Pons (tissue), 1 donor: ENCODE measurements at regions not wholly inside any gene's neighbourhood (a gene's known extent, or its start where the extent isn't known, plus 50 kb on each side); places are given as distances from the start of the nearest gene placed in this dataset.
"Not testable (repeated sequence)": the region's sequence is repeated elsewhere in the genome, so short reads cannot be mapped to it uniquely, and the experiment has no call there.

Source experiments
- DNase-seq: peaks from one replicate; pipeline ENCODE4 v3.0.0-alpha.2; 2016; ENCODE audit warnings: low spot score

- no peak for DNase-seq
Observed at GRCh38 chr20:30593572-30593971, 663.9 kb upstream of the DEFB115 start.

- no peak for DNase-seq
Observed at GRCh38 chr20:30594112-30594511, 663.4 kb upstream of the DEFB115 start.

- DNase-seq, result no peak
Observed at GRCh38 chr20:30595698-30596097, 661.8 kb upstream of the DEFB115 start.

- not testable (repeated sequence) for DNase-seq
Observed at GRCh38 chr20:30597429-30597828, 660.0 kb upstream of the DEFB115 start.

- DNase-seq, result no peak
Observed at GRCh38 chr20:30598460-30599230, 658.8 kb upstream of the DEFB115 start.

- no peak for DNase-seq
Observed at GRCh38 chr20:30599990-30600389, 657.5 kb upstream of the DEFB115 start.

- no peak for DNase-seq
Observed at GRCh38 chr20:30601974-30602373, 655.5 kb upstream of the DEFB115 start.

- no peak for DNase-seq
Observed at GRCh38 chr20:30602424-30602823, 655.0 kb upstream of the DEFB115 start.

- no peak for DNase-seq
Observed at GRCh38 chr20:30606990-30607389, 650.5 kb upstream of the DEFB115 start.

- DNase-seq, result no peak
Observed at GRCh38 chr20:30610029-30610693, 647.3 kb upstream of the DEFB115 start.

- no peak for DNase-seq
Observed at GRCh38 chr20:30610751-30611150, 646.7 kb upstream of the DEFB115 start.

- DNase-seq, result peak; percentile 56
Observed at GRCh38 chr20:30611239-30611984, 646.1 kb upstream of the DEFB115 start.

- DNase-seq, result no peak
Observed at GRCh38 chr20:30612344-30612743, 645.1 kb upstream of the DEFB115 start.

- not testable (repeated sequence) for DNase-seq
Observed at GRCh38 chr20:30621346-30621745, 636.1 kb upstream of the DEFB115 start.

GRCh38 chr20:30624310-30624709, 633.2 kb upstream of the DEFB115 start:
- DNase-seq, result not testable (repeated sequence)

GRCh38 chr20:30629376-30629775, 628.1 kb upstream of the DEFB115 start:
- DNase-seq, result not testable (repeated sequence)

- DNase-seq, result no peak
Observed at GRCh38 chr20:30630761-30631160, 626.7 kb upstream of the DEFB115 start.

- DNase-seq, result not testable (repeated sequence)
Observed at GRCh38 chr20:30631261-30631789, 626.1 kb upstream of the DEFB115 start.

- not testable (repeated sequence) for DNase-seq
Observed at GRCh38 chr20:30632773-30633172, 624.7 kb upstream of the DEFB115 start.

- DNase-seq, result not testable (repeated sequence)
Observed at GRCh38 chr20:30641522-30641921, 615.9 kb upstream of the DEFB115 start.

GRCh38 chr20:30660982-30661381, 596.5 kb upstream of the DEFB115 start:
- not testable (repeated sequence) for DNase-seq

GRCh38 chr20:30668418-30668817, 589.0 kb upstream of the DEFB115 start:
- not testable (repeated sequence) for DNase-seq
